A549 (cell line): ENCODE measurements at regions not wholly inside any gene's neighbourhood (a gene's known extent, or its start where the extent isn't known, plus 50 kb on each side); places are given as distances from the start of the nearest gene placed in this dataset.

Experiments
- ATAC-seq, 2 experiments: fragments of 200-7000 bp in 1 of 2; fragments of >200 bp in 1 of 2; cut with Nextera tagmentation in 1 of 2; cut with Tn5 transposase in 1 of 2; 3 replicates each; pipeline versions ENCODE4 v1.8.0 to v1.9.1; 2018 to 2020; ENCODE audit warnings: mild to moderate bottlenecking in 1 of 2, moderate library complexity in 1 of 2
- CTCF ChIA-PET: fragments of 300-600 bp; sonication (Branson Sonifier 250); formaldehyde crosslinking; extraction: SDS; loops from one replicate; lab custom pipeline; 2021; ENCODE audit warnings: antibody characterized with exemption, inconsistent platforms; lab: Yijun Ruan, JAX
- POLR2A ChIA-PET: fragments of 350-600 bp; formaldehyde crosslinking; extraction: SDS; loops from one replicate; lab custom pipeline; 2021; ENCODE audit warnings: antibody characterized with exemption, inconsistent platforms; lab: Yijun Ruan, JAX
- DNase-seq, 2 experiments: peaks; one replicate each; pipeline versions ENCODE4 v3.0.0 to v3.0.0-alpha.2; 2011 to 2016; ENCODE audit warnings: low read depth in 1 of 2, low spot score in 1 of 2
- FAIRE-seq: peaks from 2 replicates; lab custom pipeline; 2011; peaks lifted over from hg19 to GRCh38; lab: Jason Lieb, UNC
- H3K27ac ChIP-seq, 2 experiments: fragments of >200 bp; sonication (Bioruptor Twin); formaldehyde crosslinking; 3 replicates each; pipeline ENCODE4 v1.5.1; 2016 to 2017
- H3K4me1 ChIP-seq: fragments of >200 bp; sonication (Bioruptor Twin); formaldehyde crosslinking; 3 replicates; pipeline ENCODE4 v1.6.1; 2016
- H3K4me2 ChIP-seq: fragments of >200 bp; sonication (Bioruptor Twin); formaldehyde crosslinking; 3 replicates; pipeline ENCODE4 v1.6.1; 2016
- H3K4me3 ChIP-seq: fragments of >200 bp; sonication (Bioruptor Twin); formaldehyde crosslinking; 3 replicates; pipeline ENCODE4 v1.5.1; 2016
- H3K9me3 ChIP-seq: fragments of >200 bp; sonication (Bioruptor Twin); formaldehyde crosslinking; 3 replicates; pipeline ENCODE4 v1.6.1; 2016
- CBX2 ChIP-seq: fragments of 200-600 bp; sonication (generic); IDR thresholded peaks from 2 replicates; pipeline ENCODE4 v1.6.1; 2016; ENCODE audit warnings: low read depth, mild to moderate bottlenecking, borderline replicate concordance
- CBX8 ChIP-seq: fragments of 200-600 bp; sonication (generic); IDR thresholded peaks from 2 replicates; pipeline ENCODE4 v1.6.1; 2016
- CTCF ChIP-seq: fragments of >200 bp; sonication (Bioruptor Twin); formaldehyde crosslinking; IDR thresholded peaks from 3 replicates; pipeline ENCODE4 v1.5.1; 2016
- E2F6 ChIP-seq: IDR thresholded peaks from 2 replicates; pipeline ENCODE4 v1.6.1; 2012; ENCODE audit warnings: low read depth, borderline replicate concordance
- EHMT2 ChIP-seq: fragments of 200-600 bp; sonication (generic); IDR thresholded peaks from 2 replicates; pipeline ENCODE4 v1.6.1; 2016; ENCODE audit warnings: antibody characterized with exemption, low read depth, mild to moderate bottlenecking, moderate library complexity
- EP300 ChIP-seq, 2 experiments: fragments of >200 bp; sonication (Bioruptor Twin); formaldehyde crosslinking; IDR thresholded peaks; 2 replicates in 1 of 2; 3 replicates in 1 of 2; pipeline ENCODE4 v1.6.1; 2016 to 2017
- HEYL ChIP-seq: fragments of 250-450 bp; sonication (Bioruptor Pico); IDR thresholded peaks from 2 replicates; pipeline ENCODE4 v1.8.0; 2021; ENCODE audit warnings: mild to moderate bottlenecking, moderate library complexity
- KDM5A ChIP-seq: fragments of 200-600 bp; sonication (generic); IDR thresholded peaks from 2 replicates; pipeline ENCODE4 v1.6.1; 2016; ENCODE audit warnings: antibody characterized with exemption, mild to moderate bottlenecking
- MYC ChIP-seq: IDR thresholded peaks from 2 replicates; pipeline ENCODE4 v1.6.1; 2012; ENCODE audit warnings: mild to moderate bottlenecking, inconsistent platforms, low read length, improper control_type of control experiment, borderline replicate concordance
- NR3C1 ChIP-seq: fragments of >200 bp; sonication (Bioruptor Twin); formaldehyde crosslinking; IDR thresholded peaks from 3 replicates; pipeline ENCODE4 v1.6.1; 2017
- POLR2A ChIP-seq: IDR thresholded peaks from 2 replicates; pipeline ENCODE4 v1.6.1; 2012; ENCODE audit warnings: mild to moderate bottlenecking, low read length
- RCOR1 ChIP-seq: fragments of 150-350 bp; IDR thresholded peaks from 2 replicates; pipeline ENCODE4 v1.6.1; 2014; ENCODE audit warnings: antibody characterized with exemption, low read length, low read depth
- SMC3 ChIP-seq: fragments of >200 bp; sonication (Bioruptor Twin); formaldehyde crosslinking; IDR thresholded peaks from 3 replicates; pipeline ENCODE4 v1.6.1; 2018; ENCODE audit warnings: inconsistent platforms
- WGBS: methylation state at CpG from one replicate; pipeline ENCODE4 v1.1.6; 2017; ENCODE audit errors: missing lambda C conversion rate; 5-methylcytosine and 5-hydroxymethylcytosine counted together
- TF ChIP-seq, protein P1 (sequence below): fragments of 150-350 bp; IDR thresholded peaks from 2 replicates; pipeline ENCODE4 v1.6.1; 2014; ENCODE audit warnings: low read depth, mild to moderate bottlenecking, low read length
- TF ChIP-seq, protein P2 (sequence below): fragments of 200-600 bp; sonication (generic); IDR thresholded peaks from 2 replicates; pipeline ENCODE4 v1.6.1; 2016; ENCODE audit warnings: antibody characterized with exemption, mild to moderate bottlenecking, moderate library complexity

GRCh38 chr10:121121462-121121861, 270.3 kb downstream of the WDR11 start:
- FAIRE-seq (no peak), DNase-seq (no peak), ATAC-seq (no peak)
- WGBS: 14% methylated on average over 7 of the region's 7 CpGs
- H3K4me1 ChIP-seq: no peaks in the 10 kb centered on the region
- H3K27ac ChIP-seq: no peak overlapping the region
- ChIA-PET CTCF (no interaction called here), POLR2A (no interaction called here)
- no peak for TF ChIP-seq POLR2A
- TF ChIP-seq NR3C1: no peak
- TF ChIP-seq, protein P1, sequence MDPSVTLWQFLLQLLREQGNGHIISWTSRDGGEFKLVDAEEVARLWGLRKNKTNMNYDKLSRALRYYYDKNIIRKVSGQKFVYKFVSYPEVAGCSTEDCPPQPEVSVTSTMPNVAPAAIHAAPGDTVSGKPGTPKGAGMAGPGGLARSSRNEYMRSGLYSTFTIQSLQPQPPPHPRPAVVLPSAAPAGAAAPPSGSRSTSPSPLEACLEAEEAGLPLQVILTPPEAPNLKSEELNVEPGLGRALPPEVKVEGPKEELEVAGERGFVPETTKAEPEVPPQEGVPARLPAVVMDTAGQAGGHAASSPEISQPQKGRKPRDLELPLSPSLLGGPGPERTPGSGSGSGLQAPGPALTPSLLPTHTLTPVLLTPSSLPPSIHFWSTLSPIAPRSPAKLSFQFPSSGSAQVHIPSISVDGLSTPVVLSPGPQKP: no peak
- TF ChIP-seq CTCF: no peak
- TF ChIP-seq E2F6: no peak
- no peak overlapping the region for H3K4me3 ChIP-seq
- H3K9me3 ChIP-seq: no peaks in the 10 kb centered on the region; the same call in 2 of the 3 replicates
- H3K4me2 ChIP-seq: no peak overlapping the region

GRCh38 chr10:121127151-121127906, 276.2 kb downstream of the WDR11 start:
- ATAC-seq: no peak
- TF ChIP-seq, protein P2, sequence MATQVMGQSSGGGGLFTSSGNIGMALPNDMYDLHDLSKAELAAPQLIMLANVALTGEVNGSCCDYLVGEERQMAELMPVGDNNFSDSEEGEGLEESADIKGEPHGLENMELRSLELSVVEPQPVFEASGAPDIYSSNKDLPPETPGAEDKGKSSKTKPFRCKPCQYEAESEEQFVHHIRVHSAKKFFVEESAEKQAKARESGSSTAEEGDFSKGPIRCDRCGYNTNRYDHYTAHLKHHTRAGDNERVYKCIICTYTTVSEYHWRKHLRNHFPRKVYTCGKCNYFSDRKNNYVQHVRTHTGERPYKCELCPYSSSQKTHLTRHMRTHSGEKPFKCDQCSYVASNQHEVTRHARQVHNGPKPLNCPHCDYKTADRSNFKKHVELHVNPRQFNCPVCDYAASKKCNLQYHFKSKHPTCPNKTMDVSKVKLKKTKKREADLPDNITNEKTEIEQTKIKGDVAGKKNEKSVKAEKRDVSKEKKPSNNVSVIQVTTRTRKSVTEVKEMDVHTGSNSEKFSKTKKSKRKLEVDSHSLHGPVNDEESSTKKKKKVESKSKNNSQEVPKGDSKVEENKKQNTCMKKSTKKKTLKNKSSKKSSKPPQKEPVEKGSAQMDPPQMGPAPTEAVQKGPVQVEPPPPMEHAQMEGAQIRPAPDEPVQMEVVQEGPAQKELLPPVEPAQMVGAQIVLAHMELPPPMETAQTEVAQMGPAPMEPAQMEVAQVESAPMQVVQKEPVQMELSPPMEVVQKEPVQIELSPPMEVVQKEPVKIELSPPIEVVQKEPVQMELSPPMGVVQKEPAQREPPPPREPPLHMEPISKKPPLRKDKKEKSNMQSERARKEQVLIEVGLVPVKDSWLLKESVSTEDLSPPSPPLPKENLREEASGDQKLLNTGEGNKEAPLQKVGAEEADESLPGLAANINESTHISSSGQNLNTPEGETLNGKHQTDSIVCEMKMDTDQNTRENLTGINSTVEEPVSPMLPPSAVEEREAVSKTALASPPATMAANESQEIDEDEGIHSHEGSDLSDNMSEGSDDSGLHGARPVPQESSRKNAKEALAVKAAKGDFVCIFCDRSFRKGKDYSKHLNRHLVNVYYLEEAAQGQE: no peak
- TF ChIP-seq CTCF: no peak
- TF ChIP-seq KDM5A: no peak
- TF ChIP-seq HEYL (CRISPR knock-in tag): no peak
- no peak for TF ChIP-seq EP300 (IDR thresholded peaks at IDR 0.05)
- TF ChIP-seq MYC: no peak
- TF ChIP-seq EHMT2: no peak
- TF ChIP-seq CBX8: no peak
- no peak for TF ChIP-seq SMC3
- TF ChIP-seq CBX2: no peak
- TF ChIP-seq RCOR1: no peak
- TF ChIP-seq, all 56 proteins: peak for 0
- no peaks in the 10 kb centered on the region for H3K9me3 ChIP-seq
- H3K4me2 ChIP-seq: no peak overlapping the region
- no peak overlapping the region for H3K27ac ChIP-seq
- DNase-seq (no peak), FAIRE-seq (no peak)
- WGBS: 36% methylated on average over 15 of the region's 15 CpGs
- ChIA-PET POLR2A (no interaction called here), CTCF (no interaction called here)
- H3K4me1 ChIP-seq: no peaks in the 10 kb centered on the region
- H3K4me3 ChIP-seq: no peak overlapping the region
